Adrenal gland (tissue), 5 donors: ENCODE measurements at regions not wholly inside any gene's neighbourhood (a gene's known extent, or its start where the extent isn't known, plus 50 kb on each side); places are given as distances from the start of the nearest gene placed in this dataset.

Experiments
- CTCF ChIP-seq, 6 experiments: fragments of 450-650 bp in 4 of 6; fragments of 200-600 bp in 2 of 6; sonication (generic) in 1 of 6; IDR thresholded peaks; 1 replicate in 5 of 6; 2 replicates in 1 of 6; pipeline versions ENCODE4 v1.5.1 to v1.8.0; 2016 to 2021; ENCODE audit warnings: antibody characterized with exemption in 6 of 6, mild to moderate bottlenecking in 2 of 6, moderate library complexity in 1 of 6
- POLR2A ChIP-seq, 2 donors: fragments of 450-650 bp; IDR thresholded peaks; one replicate each; pipeline ENCODE4 v1.6.1; 2017; ENCODE audit warnings: antibody characterized with exemption in 2 of 2, mild to moderate bottlenecking in 2 of 2, moderate library complexity in 1 of 2
- donor health status: DM: no; HTN: no; CAD: no.

GRCh38 chr2:35168351-35168750 is 1187.2 kb upstream of the CRIM1 start:
- TF ChIP-seq CTCF (IDR thresholded peaks at IDR 0.05) (peak in 1 of 6 experiments; percentile 7), POLR2A (IDR thresholded peaks at IDR 0.05) (no peak)
